Retinal pigment epithelial cell (primary cell): ENCODE measurements at regions not wholly inside any gene's neighbourhood (a gene's known extent, or its start where the extent isn't known, plus 50 kb on each side); places are given as distances from the start of the nearest gene placed in this dataset.

Source experiments
- DNase-seq: peaks from one replicate; pipeline ENCODE4 v3.0.0-alpha.2; 2010; ENCODE audit warnings: low read depth
- H3K4me3 ChIP-seq: 2 replicates; pipeline ENCODE4 v1.5.1; 2011; ENCODE audit warnings: mild to moderate bottlenecking, low read length, control low read depth, moderate library complexity
- CTCF ChIP-seq: conservative IDR thresholded peaks from 2 replicates; pipeline ENCODE4 v1.5.1; 2011; ENCODE audit warnings: low read depth, low read length, control low read depth, inconsistent platforms

- no peak overlapping the region for H3K4me3 ChIP-seq
- peak; percentile 84 for DNase-seq
- no peak for TF ChIP-seq CTCF
Observed at GRCh38 chr14:85250414-85251189, 279.3 kb upstream of the FLRT2 start.

- no peak for DNase-seq
- no peak for TF ChIP-seq CTCF
- H3K4me3 ChIP-seq: no peak overlapping the region
Observed at GRCh38 chr14:85252011-85252410, 277.9 kb upstream of the FLRT2 start.

- no peak for DNase-seq
- H3K4me3 ChIP-seq: no peak overlapping the region
- TF ChIP-seq CTCF: no peak
Observed at GRCh38 chr14:85254711-85255110, 275.2 kb upstream of the FLRT2 start.

GRCh38 chr14:85257287-85257686, 272.7 kb upstream of the FLRT2 start:
- no peak for DNase-seq
- no peak overlapping the region for H3K4me3 ChIP-seq

GRCh38 chr14:85263916-85264675, 265.8 kb upstream of the FLRT2 start:
- TF ChIP-seq CTCF: no peak
- H3K4me3 ChIP-seq: no peak overlapping the region
- no peak for DNase-seq

More at GRCh38 chr14:85257287-85257686, 272.7 kb upstream of the FLRT2 start:
- no peak for TF ChIP-seq CTCF

- H3K4me3 ChIP-seq: no peak overlapping the region
- no peak for TF ChIP-seq CTCF
- no peak for DNase-seq
Observed at GRCh38 chr14:85273099-85273677, 256.8 kb upstream of the FLRT2 start.

GRCh38 chr14:85273952-85274351, 256.0 kb upstream of the FLRT2 start:
- H3K4me3 ChIP-seq: no peak overlapping the region
- DNase-seq: no peak
- no peak for TF ChIP-seq CTCF
